ENCODE measurements at regions not wholly inside any gene's neighbourhood (a gene's known extent, or its start where the extent isn't known, plus 50 kb on each side); places are given as distances from the start of the nearest gene placed in this dataset.

DNA sequence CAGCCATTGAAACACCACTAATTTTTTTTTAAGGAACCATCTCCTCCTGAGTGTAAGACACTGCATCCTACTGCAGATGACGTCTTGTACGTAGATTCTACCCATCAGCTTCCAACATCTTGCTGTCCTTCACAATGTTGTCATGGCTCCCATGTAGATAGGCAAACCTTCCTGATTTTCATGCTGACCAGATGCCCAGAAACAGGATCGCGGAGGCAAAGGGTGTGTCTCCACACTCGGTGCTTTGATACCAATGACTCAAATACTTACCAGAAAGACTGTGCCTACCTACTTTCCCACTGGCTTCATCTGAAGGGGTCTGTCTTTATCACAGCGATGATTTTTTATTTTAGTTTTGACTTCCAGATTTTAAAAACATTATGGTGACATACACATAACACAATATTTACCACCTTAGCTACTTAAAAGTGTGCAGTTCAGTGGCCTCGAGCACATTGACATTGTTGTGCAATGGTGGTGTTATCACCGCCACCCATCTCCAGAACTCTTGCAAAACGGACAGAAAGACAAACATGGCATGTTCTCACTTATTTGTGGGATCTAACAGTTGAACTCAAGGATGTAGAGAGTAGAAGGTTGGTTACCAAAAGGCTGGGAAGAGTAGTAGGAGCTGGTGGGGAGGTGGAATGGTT lies 94.0 kb upstream of the PEG3 start:
- DNase-seq (ENCODE audit: low read depth), result peak; percentile 3
- no peak overlapping the region for H3K4me3 ChIP-seq (ENCODE audit: low read depth, low read length)
- TF ChIP-seq POLR2A (IDR thresholded peaks at IDR 0.05; ENCODE audit: extremely low read depth, insufficient read length) (no peak), MYC (IDR thresholded peaks at IDR 0.05; ENCODE audit: low read depth, low read length) (no peak)
- TF ChIP-seq, protein P1, sequence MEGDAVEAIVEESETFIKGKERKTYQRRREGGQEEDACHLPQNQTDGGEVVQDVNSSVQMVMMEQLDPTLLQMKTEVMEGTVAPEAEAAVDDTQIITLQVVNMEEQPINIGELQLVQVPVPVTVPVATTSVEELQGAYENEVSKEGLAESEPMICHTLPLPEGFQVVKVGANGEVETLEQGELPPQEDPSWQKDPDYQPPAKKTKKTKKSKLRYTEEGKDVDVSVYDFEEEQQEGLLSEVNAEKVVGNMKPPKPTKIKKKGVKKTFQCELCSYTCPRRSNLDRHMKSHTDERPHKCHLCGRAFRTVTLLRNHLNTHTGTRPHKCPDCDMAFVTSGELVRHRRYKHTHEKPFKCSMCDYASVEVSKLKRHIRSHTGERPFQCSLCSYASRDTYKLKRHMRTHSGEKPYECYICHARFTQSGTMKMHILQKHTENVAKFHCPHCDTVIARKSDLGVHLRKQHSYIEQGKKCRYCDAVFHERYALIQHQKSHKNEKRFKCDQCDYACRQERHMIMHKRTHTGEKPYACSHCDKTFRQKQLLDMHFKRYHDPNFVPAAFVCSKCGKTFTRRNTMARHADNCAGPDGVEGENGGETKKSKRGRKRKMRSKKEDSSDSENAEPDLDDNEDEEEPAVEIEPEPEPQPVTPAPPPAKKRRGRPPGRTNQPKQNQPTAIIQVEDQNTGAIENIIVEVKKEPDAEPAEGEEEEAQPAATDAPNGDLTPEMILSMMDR (IDR thresholded peaks at IDR 0.05; ENCODE audit: low read depth, low read length), result no peak

DNA sequence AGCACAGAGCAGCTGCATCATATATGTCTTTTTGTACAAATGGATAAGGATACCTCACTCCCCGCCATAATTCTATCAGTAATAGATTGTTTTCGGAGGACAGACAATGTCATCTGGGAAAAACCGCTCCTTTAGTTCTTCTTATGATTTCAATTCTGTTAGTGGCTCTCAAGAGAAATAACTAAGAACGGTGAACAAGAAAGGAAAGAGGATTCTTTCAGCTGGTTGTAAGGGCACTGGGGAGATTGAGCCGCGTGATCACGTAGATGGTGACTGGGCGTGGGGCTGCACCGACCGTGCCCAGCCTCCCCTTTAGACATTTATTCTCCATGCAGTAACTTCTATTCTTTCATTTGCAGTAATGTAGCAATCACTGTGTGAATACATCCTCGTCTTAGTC lies 99.4 kb upstream of the PEG3 start:
- TF ChIP-seq, protein P2, sequence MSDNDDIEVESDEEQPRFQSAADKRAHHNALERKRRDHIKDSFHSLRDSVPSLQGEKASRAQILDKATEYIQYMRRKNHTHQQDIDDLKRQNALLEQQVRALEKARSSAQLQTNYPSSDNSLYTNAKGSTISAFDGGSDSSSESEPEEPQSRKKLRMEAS (IDR thresholded peaks at IDR 0.05; ENCODE audit: low read depth, low read length), result no peak
- TF ChIP-seq POLR2A (IDR thresholded peaks at IDR 0.05; ENCODE audit: extremely low read depth, insufficient read length) (no peak), MYC (IDR thresholded peaks at IDR 0.05; ENCODE audit: low read depth, low read length) (no peak)
- TF ChIP-seq, protein P1 (IDR thresholded peaks at IDR 0.05; ENCODE audit: low read depth, low read length), result no peak
- no peak for DNase-seq (ENCODE audit: low read depth)
- no peak overlapping the region for H3K4me3 ChIP-seq (ENCODE audit: low read depth, low read length)

DNA sequence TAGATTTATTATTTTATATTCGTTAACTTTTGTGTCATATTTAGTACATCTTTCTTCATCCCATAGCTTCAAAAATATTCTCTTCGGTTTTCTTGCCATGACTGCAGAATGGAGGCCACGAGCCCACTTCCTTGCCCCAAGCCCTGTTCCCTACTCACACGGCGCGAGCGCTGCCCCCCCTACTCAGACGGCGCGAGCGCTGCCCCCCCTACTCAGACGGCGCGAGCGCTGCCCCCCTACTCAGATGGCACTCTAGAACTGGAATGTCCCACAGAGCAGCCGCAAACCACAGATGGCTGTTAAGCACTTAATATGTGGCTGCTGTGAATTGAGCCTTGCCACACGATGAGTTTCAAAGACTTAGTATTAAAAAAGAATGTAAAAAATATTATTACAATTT lies 102.2 kb upstream of the PEG3 start:
- TF ChIP-seq, protein P2 (IDR thresholded peaks at IDR 0.05; ENCODE audit: low read depth, low read length), result no peak
- TF ChIP-seq POLR2A (IDR thresholded peaks at IDR 0.05; ENCODE audit: extremely low read depth, insufficient read length), result no peak
- TF ChIP-seq, protein P1 (IDR thresholded peaks at IDR 0.05; ENCODE audit: low read depth, low read length), result no peak
- peak; percentile 5 for DNase-seq (ENCODE audit: low read depth)
- no peak overlapping the region for H3K4me3 ChIP-seq (ENCODE audit: low read depth, low read length)

DNA sequence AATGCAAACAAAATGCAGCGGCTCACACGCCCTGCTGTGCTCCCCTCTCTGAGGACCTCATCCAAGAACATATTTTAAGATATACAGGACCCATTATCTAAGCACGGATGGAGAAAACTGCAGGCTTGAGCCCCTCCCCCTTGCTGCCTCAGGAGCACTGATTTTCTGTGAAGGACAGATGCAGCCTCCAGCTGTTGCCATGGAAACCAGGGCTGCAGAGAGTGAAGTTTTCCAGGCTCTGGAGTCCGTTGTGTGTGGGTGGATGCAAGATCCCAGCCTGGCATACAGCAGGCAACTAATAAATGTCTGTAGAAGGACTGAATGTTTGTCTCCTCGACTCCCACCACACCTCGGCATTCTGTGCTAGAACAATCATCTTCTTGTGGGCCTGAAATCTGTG lies 105.6 kb upstream of the PEG3 start:
- DNase-seq (ENCODE audit: low read depth), result no peak
- no peak overlapping the region for H3K4me3 ChIP-seq (ENCODE audit: low read depth, low read length)
- TF ChIP-seq, protein P2 (IDR thresholded peaks at IDR 0.05; ENCODE audit: low read depth, low read length), result no peak
- no peak for TF ChIP-seq MYC (IDR thresholded peaks at IDR 0.05; ENCODE audit: low read depth, low read length)
- no peak for TF ChIP-seq POLR2A (IDR thresholded peaks at IDR 0.05; ENCODE audit: extremely low read depth, insufficient read length)
- TF ChIP-seq, protein P1 (IDR thresholded peaks at IDR 0.05; ENCODE audit: low read depth, low read length), result no peak

DNA sequence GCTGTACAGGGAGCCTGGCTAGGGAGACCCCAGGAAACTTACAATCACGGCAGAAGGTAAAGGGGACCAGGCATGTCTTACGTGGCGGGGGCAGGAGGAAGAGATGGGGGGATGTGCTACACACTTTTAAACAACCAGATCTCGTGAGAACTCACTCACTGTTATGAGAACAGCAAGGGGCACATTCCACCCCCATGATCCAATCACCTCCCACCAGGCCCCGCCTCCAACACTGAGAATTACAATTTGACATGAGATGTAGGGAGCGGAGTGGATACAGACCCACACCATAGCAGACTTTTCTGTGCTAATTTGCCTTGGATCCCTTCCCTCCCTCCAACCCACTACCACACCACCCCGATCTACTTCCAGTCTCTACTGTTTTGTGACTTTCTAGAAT lies 106.7 kb upstream of the PEG3 start:
- H3K4me3 ChIP-seq (ENCODE audit: low read depth, low read length), result no peak overlapping the region
- DNase-seq (ENCODE audit: low read depth), result no peak
- no peak for TF ChIP-seq POLR2A (IDR thresholded peaks at IDR 0.05; ENCODE audit: extremely low read depth, insufficient read length)
- no peak for TF ChIP-seq MYC (IDR thresholded peaks at IDR 0.05; ENCODE audit: low read depth, low read length)
- TF ChIP-seq, protein P1 (IDR thresholded peaks at IDR 0.05; ENCODE audit: low read depth, low read length), result no peak

DNA sequence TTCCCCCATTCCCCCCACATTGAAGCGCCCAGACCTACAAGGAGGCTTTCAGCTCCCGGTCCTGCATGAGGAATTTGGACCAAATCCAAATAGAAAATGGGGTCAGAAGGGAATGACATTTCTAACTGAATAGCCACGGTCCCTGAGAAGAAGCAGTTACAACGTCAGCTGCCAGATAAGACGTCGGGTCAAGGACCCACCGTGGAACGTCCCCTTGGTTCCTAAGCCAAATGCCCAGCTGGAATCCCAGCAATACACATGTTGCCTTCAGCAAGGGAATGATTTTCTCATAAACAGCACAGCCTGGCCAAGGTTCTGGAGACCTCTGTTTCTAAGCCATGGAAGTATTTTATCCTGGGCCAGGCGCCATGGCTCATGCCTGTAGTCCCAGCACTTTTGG lies 109.1 kb upstream of the PEG3 start:
- TF ChIP-seq, protein P2 (IDR thresholded peaks at IDR 0.05; ENCODE audit: low read depth, low read length), result no peak
- TF ChIP-seq, protein P1 (IDR thresholded peaks at IDR 0.05; ENCODE audit: low read depth, low read length), result no peak
- TF ChIP-seq MYC (IDR thresholded peaks at IDR 0.05; ENCODE audit: low read depth, low read length) (no peak), POLR2A (IDR thresholded peaks at IDR 0.05; ENCODE audit: extremely low read depth, insufficient read length) (no peak)
- no peak overlapping the region for H3K4me3 ChIP-seq (ENCODE audit: low read depth, low read length)
- DNase-seq (ENCODE audit: low read depth), result no peak
